K562 (cell line): ENCODE measurements at regions not wholly inside any gene's neighbourhood (a gene's known extent, or its start where the extent isn't known, plus 50 kb on each side); places are given as distances from the start of the nearest gene placed in this dataset.

Experiments
- ATAC-seq: fragments of 200-7000 bp; cut with Tn5 transposase; 3 replicates; pipeline ENCODE4 v1.9.1; 2020; ENCODE audit warnings: moderate library complexity
- BruUV-seq: library from RNA; stranded (reverse); fragments of 400-500 nt; replicated peaks from 2 replicates; lab custom pipeline; 2021; lab: Mats Ljungman, UMichigan
- CTCF ChIA-PET: fragments of 300-600 bp; formaldehyde crosslinking; extraction: SDS; loops from one replicate; lab custom pipeline; 2021; ENCODE audit warnings: low intra/inter-chr PET ratio; lab: Yijun Ruan, JAX
- POLR2A ChIA-PET: fragments of 300-600, 350-650 bp; sonication (Branson Sonifier 250); formaldehyde crosslinking; extraction: SDS; loops from one replicate; lab custom pipeline; 2021; ENCODE audit warnings: antibody characterized with exemption, inconsistent platforms; lab: Yijun Ruan, JAX
- DNase-seq, 4 experiments: peaks; one replicate each; pipeline versions ENCODE4 v3.0.0 to v3.0.0-alpha.2; 2011 to 2018; ENCODE audit warnings: low spot score in 3 of 4, mixed read lengths in 3 of 4; ENCODE audit errors: extremely low read depth in 1 of 4
- FAIRE-seq: peaks from 2 replicates; lab custom pipeline; 2011; peaks lifted over from hg19 to GRCh38; lab: Jason Lieb, UNC
- H2AFZ ChIP-seq: 2 replicates; pipeline ENCODE4 v1.6.0; 2011; ENCODE audit warnings: low read depth, low read length, control low read depth, inconsistent platforms
- H3K27ac ChIP-seq: fragments of 200-600 bp; 3 replicates; pipeline ENCODE4 v1.8.0; 2011; ENCODE audit warnings: low read depth, mild to moderate bottlenecking, control low read depth, inconsistent platforms, low read length, moderate library complexity, mixed read lengths; ENCODE audit errors: extremely low read depth
- H3K27me3 ChIP-seq, 2 experiments: fragments of 300-600 bp in 1 of 2; 2 replicates in 1 of 2; 3 replicates in 1 of 2; pipeline versions ENCODE4 v1.6.0 to v1.8.0; 2011; ENCODE audit warnings: inconsistent platforms in 2 of 2, low read length in 2 of 2, mild to moderate bottlenecking in 1 of 2, mixed read lengths in 1 of 2, moderate library complexity in 1 of 2; ENCODE audit not compliant: control insufficient read depth in 2 of 2, insufficient read depth in 2 of 2
- H3K36me3 ChIP-seq: fragments of 300-600 bp; 3 replicates; pipeline ENCODE4 v1.8.0; 2011; ENCODE audit warnings: mild to moderate bottlenecking, low read length, inconsistent platforms; ENCODE audit not compliant: control insufficient read depth, insufficient read depth
- H3K4me1 ChIP-seq, 2 experiments: fragments of 200-600 bp in 1 of 2; replicated peaks in 1 of 2; 2 replicates in 1 of 2; 3 replicates in 1 of 2; pipeline versions ENCODE4 v1.5.1 to v1.8.0; 2011; ENCODE audit warnings: inconsistent platforms in 2 of 2, low read length in 2 of 2, mild to moderate bottlenecking in 1 of 2, mixed read lengths in 1 of 2, moderate library complexity in 1 of 2; ENCODE audit not compliant: control insufficient read depth in 2 of 2, insufficient read depth in 2 of 2
- H3K4me2 ChIP-seq: 2 replicates; pipeline ENCODE4 v1.6.1; 2011; ENCODE audit warnings: low read length, control low read depth, inconsistent platforms, mixed read lengths; ENCODE audit not compliant: insufficient read depth
- H3K4me3 ChIP-seq: fragments of 200-600 bp; sonication (generic), shearing (Covaris generic); 2 replicates; pipeline ENCODE4 v1.5.1; 2016; ENCODE audit warnings: control low read depth, inconsistent platforms
- H3K79me2 ChIP-seq: fragments of 200-600 bp; 3 replicates; pipeline ENCODE4 v1.8.0; 2011; ENCODE audit warnings: low read length, inconsistent platforms; ENCODE audit not compliant: control insufficient read depth, insufficient read depth
- H3K9ac ChIP-seq, 2 experiments: 2 replicates each; pipeline versions ENCODE4 v1.6.0 to v1.6.1; 2011; ENCODE audit warnings: low read depth in 2 of 2, low read length in 2 of 2, control low read depth in 1 of 2, inconsistent platforms in 1 of 2, mild to moderate bottlenecking in 1 of 2, mixed read lengths in 1 of 2; ENCODE audit not compliant: insufficient read depth in 1 of 2
- H3K9me1 ChIP-seq: one replicate; pipeline ENCODE4 v1.6.0; 2011; ENCODE audit warnings: inconsistent platforms, mild to moderate bottlenecking, low read length, moderate library complexity; ENCODE audit not compliant: control insufficient read depth, insufficient read depth
- H3K9me3 ChIP-seq: replicated peaks from 2 replicates; pipeline ENCODE4 v1.5.1; 2011; ENCODE audit warnings: low read depth, low read length, inconsistent platforms; ENCODE audit not compliant: control insufficient read depth, insufficient read depth
- H4K20me1 ChIP-seq: replicated peaks from 2 replicates; pipeline ENCODE4 v1.6.1; 2011; ENCODE audit warnings: low read length, inconsistent platforms, mixed read lengths; ENCODE audit not compliant: control insufficient read depth, insufficient read depth
- BRF1 ChIP-seq: IDR thresholded peaks from 3 replicates; pipeline ENCODE4 v1.6.1; 2011; ENCODE audit warnings: borderline replicate concordance, mild to moderate bottlenecking; ENCODE audit not compliant: insufficient read length; ENCODE audit errors: extremely low read depth
- FUS ChIP-seq: fragments of 200-400 bp; formaldehyde crosslinking; optimal IDR thresholded peaks from 2 replicates; pipeline ENCODE3; 2017; ENCODE audit warnings: low read depth, low read length
- L3MBTL2 ChIP-seq: fragments of 450-650 bp; IDR thresholded peaks from 2 replicates; pipeline ENCODE4 v1.6.1; 2016; ENCODE audit warnings: mild to moderate bottlenecking, moderate library complexity
- NUFIP1 ChIP-seq: fragments of 450-650 bp; IDR thresholded peaks from 2 replicates; pipeline ENCODE4 v1.6.1; 2018; ENCODE audit not compliant: partially characterized antibody
- POLR3G ChIP-seq: IDR thresholded peaks from 2 replicates; pipeline ENCODE4 v1.6.1; 2011; ENCODE audit not compliant: insufficient read length, insufficient replicate concordance; ENCODE audit errors: extremely low read depth
- SNAPC5 ChIP-seq: fragments of 250-450 bp; sonication (Bioruptor Pico); IDR thresholded peaks from 2 replicates; pipeline ENCODE4 v1.8.0; 2021; ENCODE audit warnings: moderate library complexity, mild to moderate bottlenecking, inconsistent platforms
- TAF7 ChIP-seq: fragments of 450-650 bp; IDR thresholded peaks from 2 replicates; pipeline ENCODE4 v1.6.1; 2016; ENCODE audit warnings: missing genetic modification characterization, missing compliant biosample characterization
- TBP ChIP-seq: optimal IDR thresholded peaks from 2 replicates; pipeline ENCODE3; 2011; ENCODE audit warnings: low read depth, low read length, improper control_type of control experiment
- ZBTB49 ChIP-seq: sonication (generic); formaldehyde crosslinking; IDR thresholded peaks from 2 replicates; pipeline ENCODE4 v1.8.0; 2022; ENCODE audit warnings: missing genetic modification reagents, mild to moderate bottlenecking, borderline replicate concordance
- ZNF224 ChIP-seq: sonication (generic); formaldehyde crosslinking; IDR thresholded peaks from 2 replicates; pipeline ENCODE4 v1.8.0; 2022; ENCODE audit warnings: mild to moderate bottlenecking, missing genetic modification reagents
- ZNF707 ChIP-seq: fragments of 250-450 bp; sonication (Bioruptor Pico); conservative IDR thresholded peaks from 2 replicates; pipeline ENCODE4 v1.8.0; 2022; ENCODE audit warnings: inconsistent platforms, mild to moderate bottlenecking, moderate library complexity
- WGBS: fragments of 100-300 bp; shearing (Covaris generic); methylation state at CpG from one replicate; pipeline ENCODE4 v1.1.6; 2016; ENCODE audit warnings: low coverage, mixed read lengths; ENCODE audit not compliant: insufficient coverage; ENCODE audit errors: missing lambda C conversion rate; 5-methylcytosine and 5-hydroxymethylcytosine counted together
- in situ Hi-C: fragments of 300-500 bp; cut with MboI; formaldehyde crosslinking; loops from 4 replicates; pipeline ENCODE4 v1.15.0; 2018; ENCODE audit warnings: inconsistent platforms, mixed read lengths
- intact Hi-C: fragments of 100-400 bp; cut with micrococcal nuclease; formaldehyde crosslinking; loops from 2 replicates; pipeline ENCODE4 v1.14.2; 2022

- Histone ChIP-seq H3K4me2 (no peak overlapping the region), H3K27me3 (peaks cover 0 to 13% of the 10 kb centered on the region in 2 experiments; a peak in 1 of 5 replicates), H3K79me2 (no peaks in the 10 kb centered on the region), H3K9me3 (no peaks in the 10 kb centered on the region), H3K4me1 (no peaks in the 10 kb centered on the region; a peak in 1 of 5 replicates), H4K20me1 (0 out of 2 replicates have a peak, but pooled peaks cover 4% of the 10 kb centered on the region), H3K9me1 (no peaks in the 10 kb centered on the region), H3K27ac (no peak overlapping the region), H2AFZ (no peak overlapping the region), H3K4me3 (no peak overlapping the region), H3K36me3 (no peaks in the 10 kb centered on the region), H3K9ac (no peak overlapping the region)
- CTCF ChIA-PET: no interaction called here
- no peak for DNase-seq
- POLR2A ChIA-PET: no interaction called here
- TF ChIP-seq TAF7 (tag) (no peak), BRF1 (no peak), NUFIP1 (no peak)
- ATAC-seq: no peak
- no TSS peak for BruUV-seq
- intact Hi-C loops: no loop called here
- 0% methylated on average over 1 of the region's 1 CpG for WGBS
- FAIRE-seq: no peak
- in situ Hi-C loops: loop anchor here (25.0 kb wide), 1 partner anchor 772 kb away; no protein-coding TSS in a partner anchor
Observed at GRCh38 chr10:124265391-124265745, 153.4 kb downstream of the OAT start.

GRCh38 chr10:124264711-124265390 lies 153.9 kb downstream of the OAT start:
- no TSS peak for BruUV-seq
- peaks cover 0 to 13% of the 10 kb centered on the region in 2 experiments; a peak in 1 of 5 replicates for H3K27me3 ChIP-seq
- WGBS: 0% methylated on average over 15 of the region's 17 CpGs

More at GRCh38 chr10:124264711-124265390, 153.9 kb downstream of the OAT start:
- Histone ChIP-seq H3K9ac (no peak overlapping the region), H3K4me3 (no peak overlapping the region), H3K9me1 (no peaks in the 10 kb centered on the region), H3K27ac (no peak overlapping the region), H3K79me2 (no peaks in the 10 kb centered on the region), H2AFZ (no peak overlapping the region), H4K20me1 (0 out of 2 replicates have a peak, but pooled peaks cover 4% of the 10 kb centered on the region), H3K9me3 (no peaks in the 10 kb centered on the region), H3K4me1 (no peaks in the 10 kb centered on the region; a peak in 1 of 5 replicates), H3K36me3 (no peaks in the 10 kb centered on the region), H3K4me2 (no peak overlapping the region)
- POLR2A ChIA-PET: no interaction called here
- intact Hi-C loops (no loop called here), in situ Hi-C loops (loop anchor here (25.0 kb wide), 1 partner anchor 772 kb away; no protein-coding TSS in a partner anchor)
- CTCF ChIA-PET: no interaction called here
- no peak for DNase-seq
- ATAC-seq: no peak
- no peak for FAIRE-seq
- TF ChIP-seq SNAPC5 (no peak), ZNF707 (CRISPR knock-in tag) (no peak), POLR3G (no peak), L3MBTL2 (no peak), TBP (no peak), ZNF224 (CRISPR knock-in tag) (no peak), FUS (no peak), ZBTB49 (CRISPR knock-in tag) (no peak)
